ENCODE measurements at regions not wholly inside any gene's neighbourhood (a gene's known extent, or its start where the extent isn't known, plus 50 kb on each side); places are given as distances from the start of the nearest gene placed in this dataset.
"Not testable (repeated sequence)": the region's sequence is repeated elsewhere in the genome, so short reads cannot be mapped to it uniquely, and the experiment has no call there.

GRCh38 chr6:170003027-170003426 lies 251.6 kb downstream of the ERMARD start (continued):
- TF ChIP-seq ZSCAN18 (CRISPR knock-in tag; IDR thresholded peaks at IDR 0.05) (no peak), MYBL2 (CRISPR knock-in tag; IDR thresholded peaks at IDR 0.05) (no peak), NR2C2 (CRISPR knock-in tag; IDR thresholded peaks at IDR 0.05) (no peak)

GRCh38 chr6:170001782-170002181 lies 250.4 kb downstream of the ERMARD start:
- CTCF ChIA-PET; H3K4me3 Mint-ChIP-seq; DNase-seq (ENCODE audit: low spot score); POLR2A ChIA-PET; H3K27ac Mint-ChIP-seq; ATAC-seq: not testable (repeated sequence)
- Mint-ChIP-seq H3K27me3 (ENCODE audit: low read depth) (peaks cover 18% of the 10 kb centered on the region), H3K9me3 (peaks cover 56% of the 10 kb centered on the region), H3K4me1 (peaks cover 26% of the 10 kb centered on the region), H3K36me3 (peaks cover 62% of the 10 kb centered on the region)

GRCh38 chr6:170000071-170000843 lies 248.8 kb downstream of the ERMARD start:
- Mint-ChIP-seq H3K4me3 (no peak overlapping the region), H3K36me3 (peaks cover 55% of the 10 kb centered on the region), H3K9me3 (peaks cover 50% of the 10 kb centered on the region), H3K27ac (no peak overlapping the region), H3K4me1 (peaks cover 13% of the 10 kb centered on the region), H3K27me3 (ENCODE audit: low read depth) (peaks cover 4% of the 10 kb centered on the region)
- ChIA-PET POLR2A (no interaction called here), CTCF (no interaction called here)
- ATAC-seq (no peak), DNase-seq (ENCODE audit: low spot score) (no peak)
- TF ChIP-seq TP53 (CRISPR knock-in tag; IDR thresholded peaks at IDR 0.05) (no peak), FOXP4 (CRISPR knock-in tag; IDR thresholded peaks at IDR 0.05) (no peak), OVOL2 (CRISPR knock-in tag; IDR thresholded peaks at IDR 0.05; ENCODE audit: borderline replicate concordance) (no peak), ETV6 (CRISPR knock-in tag; IDR thresholded peaks at IDR 0.05) (no peak)

GRCh38 chr6:169999367-169999766 lies 247.9 kb downstream of the ERMARD start:
- ChIA-PET CTCF (no interaction called here), POLR2A (no interaction called here)
- peaks cover 20% of the 10 kb centered on the region for H3K4me1 Mint-ChIP-seq
- H3K27me3 Mint-ChIP-seq (ENCODE audit: low read depth): peaks cover 2% of the 10 kb centered on the region; the same call in 1 of the 2 replicates
- peaks cover 42% of the 10 kb centered on the region for H3K9me3 Mint-ChIP-seq
- H3K27ac Mint-ChIP-seq: no peak overlapping the region
- no peak for DNase-seq (ENCODE audit: low spot score)
- ATAC-seq: no peak
- no peak overlapping the region for H3K4me3 Mint-ChIP-seq
- peaks cover 46% of the 10 kb centered on the region for H3K36me3 Mint-ChIP-seq
- no peak for TF ChIP-seq ZBTB43 (CRISPR knock-in tag; IDR thresholded peaks at IDR 0.05)
- no peak for TF ChIP-seq ZNF425 (CRISPR knock-in tag; conservative IDR thresholded peaks at IDR 0.05)
- no peak for TF ChIP-seq TCF7 (CRISPR knock-in tag; IDR thresholded peaks at IDR 0.05; ENCODE audit: low read depth)
- no peak for TF ChIP-seq ZBTB21 (CRISPR knock-in tag; IDR thresholded peaks at IDR 0.05; ENCODE audit: borderline replicate concordance)
- no peak for TF ChIP-seq ZNF281 (CRISPR knock-in tag; IDR thresholded peaks at IDR 0.05)
- no peak for TF ChIP-seq SOX15 (CRISPR knock-in tag; IDR thresholded peaks at IDR 0.05)
- TF ChIP-seq CDX4 (CRISPR knock-in tag; IDR thresholded peaks at IDR 0.05; ENCODE audit: borderline replicate concordance): no peak
- TF ChIP-seq SMAD4 (CRISPR knock-in tag; IDR thresholded peaks at IDR 0.05): no peak
- TF ChIP-seq FOXP1 (CRISPR knock-in tag; IDR thresholded peaks at IDR 0.05; ENCODE audit: borderline replicate concordance): no peak
- TF ChIP-seq GTF2I (CRISPR knock-in tag; conservative IDR thresholded peaks at IDR 0.05): no peak
- no peak for TF ChIP-seq CTCF (IDR thresholded peaks at IDR 0.05)

Data from WTC11 (cell line).